HG02571 (cell line): ENCODE measurements at regions not wholly inside any gene's neighbourhood (a gene's known extent, or its start where the extent isn't known, plus 50 kb on each side); places are given as distances from the start of the nearest gene placed in this dataset.

Experiments used
- ATAC-seq: cut with Tn5 transposase; IDR thresholded peaks from one replicate; pipeline ENCODE4 v1.9.1; 2021; ENCODE audit warnings: mild to moderate bottlenecking, moderate library complexity; ENCODE audit not compliant: unreplicated experiment

- no peak for ATAC-seq
These were observed 1602.9 kb downstream of the KCNT2 start for GRCh38 chr1:195005338-195005737.

DNA sequence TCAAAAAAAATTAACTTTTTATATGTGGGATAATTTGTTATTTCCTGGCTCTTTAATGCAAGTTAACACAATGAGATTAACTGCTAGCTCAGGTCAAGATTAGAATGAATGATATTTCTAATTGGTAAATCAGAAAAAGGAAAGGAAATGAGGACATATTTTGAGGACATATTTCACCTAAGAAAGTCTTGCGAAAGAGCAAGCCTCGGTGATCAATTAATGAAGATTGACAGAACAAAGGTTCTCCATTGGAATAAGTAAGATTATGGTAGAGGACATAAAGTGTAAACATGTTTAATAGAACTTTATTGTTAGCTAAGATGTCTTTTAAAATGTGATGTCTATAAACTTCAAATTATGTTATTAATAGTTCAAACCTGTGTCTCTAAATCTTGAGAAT, 1617.8 kb downstream of the KCNT2 start:
- no peak for ATAC-seq

GRCh38 chr1:194975913-194976312, 1632.3 kb downstream of the KCNT2 start:
- no peak for ATAC-seq

DNA sequence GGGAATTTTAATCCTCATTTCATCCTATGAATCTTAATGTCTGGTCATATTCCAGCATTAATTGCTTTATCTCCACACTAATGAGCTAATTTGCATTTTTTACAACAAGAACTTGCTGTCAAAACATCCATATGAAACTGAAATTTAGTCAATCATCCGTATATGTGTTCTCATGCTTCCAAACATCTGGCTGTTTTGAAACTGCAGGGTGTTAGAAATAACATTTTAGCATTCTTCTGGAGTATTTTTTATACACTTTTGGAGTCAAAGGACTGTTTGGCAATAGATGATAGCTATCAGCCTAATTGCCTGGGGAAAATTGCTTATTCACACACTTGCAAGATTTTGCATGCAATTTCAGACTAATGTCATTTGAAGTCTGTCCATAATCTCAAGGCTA, 1639.3 kb downstream of the KCNT2 start:
- ATAC-seq: no peak

DNA sequence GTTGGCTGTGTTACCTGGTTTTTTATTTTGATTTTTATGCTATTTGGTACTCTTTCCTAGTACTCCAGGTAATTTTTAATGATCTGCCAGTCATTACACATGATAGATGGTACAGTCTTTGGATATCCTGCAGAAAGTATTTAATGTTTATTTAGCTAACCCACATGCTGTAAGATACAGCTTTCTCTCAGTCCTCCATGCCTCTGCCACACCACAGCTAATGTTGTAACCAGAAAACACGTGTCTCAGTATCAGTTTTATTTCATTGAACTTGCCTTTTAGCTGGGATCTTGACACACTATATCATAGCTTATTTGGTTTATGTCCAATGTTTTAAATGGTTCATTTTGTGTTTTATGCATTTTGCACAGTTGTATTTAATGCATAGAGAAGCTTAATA, 1648.4 kb downstream of the KCNT2 start:
- no peak for ATAC-seq

- ATAC-seq: no peak
These were observed 1656.1 kb downstream of the KCNT2 start for GRCh38 chr1:194952171-194952570.

DNA sequence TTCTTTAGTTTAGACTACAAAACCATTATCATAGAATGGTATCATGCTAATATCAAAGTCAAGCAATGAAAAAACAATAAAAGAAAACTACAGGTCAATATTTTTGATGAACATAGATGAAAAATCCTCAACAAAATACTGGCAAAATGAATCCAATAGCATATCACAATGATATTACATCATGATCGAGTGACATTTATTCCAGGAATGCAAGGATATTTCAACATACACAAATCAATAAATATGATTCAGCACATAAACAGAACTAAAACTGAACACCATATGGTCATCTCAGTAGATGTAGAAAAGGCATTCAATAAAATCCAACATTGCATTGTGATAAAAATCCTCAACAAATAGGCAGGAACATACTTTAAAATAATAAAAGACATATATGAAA, 1657.7 kb downstream of the KCNT2 start:
- no peak for ATAC-seq

GRCh38 chr1:194940336-194941030, 1667.8 kb downstream of the KCNT2 start:
- no peak for ATAC-seq

DNA sequence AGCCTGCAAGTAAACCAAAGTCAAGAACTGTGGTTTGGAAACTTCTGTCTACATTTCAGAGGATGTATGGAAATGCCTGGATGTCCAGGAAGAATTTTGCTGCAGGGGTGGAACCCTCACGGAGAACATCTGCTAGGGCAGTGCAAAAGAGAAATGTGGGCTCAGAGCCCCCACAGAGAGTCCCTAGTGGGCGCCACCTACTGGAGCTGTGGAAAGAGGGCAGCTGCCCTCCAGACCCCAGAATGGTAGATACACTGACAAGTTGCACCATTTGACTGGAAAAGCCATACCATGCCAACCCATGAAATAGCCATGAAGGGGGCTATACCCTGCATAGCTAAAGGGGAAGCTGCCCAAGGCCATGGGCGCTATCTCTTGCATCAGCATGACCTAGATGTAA, 1672.4 kb downstream of the KCNT2 start:
- ATAC-seq: no peak

GRCh38 chr1:194931166-194931565, 1677.1 kb downstream of the KCNT2 start:
- ATAC-seq: no peak

- no peak for ATAC-seq
These were observed 1678.1 kb downstream of the KCNT2 start for GRCh38 chr1:194930132-194930531.

- ATAC-seq: no peak
These were observed 1678.9 kb downstream of the KCNT2 start for GRCh38 chr1:194929357-194929756.

DNA sequence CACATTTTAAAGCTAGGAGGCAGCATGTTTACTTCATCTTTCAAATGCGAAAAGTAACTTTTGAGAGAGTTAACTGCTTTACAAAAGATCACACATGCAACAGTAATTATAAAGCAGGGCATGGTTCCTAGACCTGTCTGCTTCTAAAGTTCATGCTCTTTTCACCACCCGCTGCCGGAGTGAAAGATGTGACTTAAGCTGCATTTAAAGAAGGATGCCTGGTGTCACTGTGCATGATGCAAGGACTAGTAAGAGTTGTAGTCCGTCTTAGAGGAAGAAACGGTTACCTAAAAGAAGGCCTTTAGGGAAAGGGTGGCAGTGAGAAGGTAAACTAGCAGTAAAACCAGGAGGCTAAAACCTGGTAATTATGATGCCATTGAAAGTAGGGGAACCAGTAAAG, 1689.1 kb downstream of the KCNT2 start:
- no peak for ATAC-seq

DNA sequence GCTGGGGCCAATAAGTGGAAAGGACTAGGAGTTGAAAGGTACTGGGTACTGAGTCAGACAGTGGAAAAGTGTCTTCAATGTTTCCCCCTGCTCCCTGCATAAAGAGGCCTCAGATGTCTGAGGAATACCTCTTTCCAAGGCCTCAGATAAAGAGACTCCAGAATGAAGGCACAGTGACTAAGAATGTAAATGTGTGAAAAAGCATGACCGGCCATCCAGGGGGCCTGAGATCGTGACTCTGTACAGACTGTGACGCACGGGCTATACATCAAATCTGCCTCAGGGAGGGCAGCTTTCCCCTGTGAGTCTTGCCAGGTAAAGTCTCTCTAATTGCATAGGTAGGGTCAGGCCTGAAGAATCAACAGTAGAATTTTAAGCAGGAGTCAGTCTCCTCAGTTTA, 1690.5 kb downstream of the KCNT2 start:
- ATAC-seq: no peak

DNA sequence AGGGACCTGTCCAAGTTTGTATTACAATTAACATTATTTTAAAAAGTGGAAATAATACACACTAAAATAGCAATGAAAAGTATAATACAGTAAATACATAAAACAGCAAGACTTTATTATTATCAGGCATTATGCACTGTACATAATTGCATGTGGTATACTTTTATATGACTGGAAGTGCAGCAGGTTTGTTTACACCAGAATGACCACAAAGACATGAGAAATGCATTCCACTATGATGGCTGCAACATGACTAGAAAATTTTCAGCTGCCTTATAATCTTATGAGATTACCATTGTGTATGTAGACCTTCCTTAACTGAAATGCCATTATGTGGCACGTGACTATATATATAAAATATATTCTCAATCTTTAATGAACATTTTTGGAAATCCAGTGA, 1699.6 kb downstream of the KCNT2 start:
- no peak for ATAC-seq

DNA sequence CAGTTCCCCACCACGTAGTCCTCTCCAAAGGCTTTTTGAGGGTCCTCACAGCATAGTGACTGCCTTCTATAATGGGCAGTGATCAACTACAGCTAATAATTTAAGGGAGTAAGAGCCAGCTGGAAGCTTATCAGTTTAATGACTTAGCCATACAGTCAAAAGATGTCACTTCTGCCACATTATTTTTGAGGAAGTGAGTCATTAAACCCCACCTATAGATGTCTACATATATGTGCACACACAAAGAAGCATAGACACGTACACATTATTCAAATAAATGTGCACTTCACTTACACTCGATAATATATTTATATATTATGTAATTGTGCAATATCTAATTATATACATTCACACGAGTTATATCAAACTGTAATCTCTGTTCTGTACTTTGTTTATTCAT, 1704.7 kb downstream of the KCNT2 start:
- no peak for ATAC-seq

- no peak for ATAC-seq
These were observed 1702.9 kb upstream of the B3GALT2 start for GRCh38 chr1:194889310-194889709.

GRCh38 chr1:194870860-194871259, 1684.4 kb upstream of the B3GALT2 start:
- ATAC-seq: no peak

DNA sequence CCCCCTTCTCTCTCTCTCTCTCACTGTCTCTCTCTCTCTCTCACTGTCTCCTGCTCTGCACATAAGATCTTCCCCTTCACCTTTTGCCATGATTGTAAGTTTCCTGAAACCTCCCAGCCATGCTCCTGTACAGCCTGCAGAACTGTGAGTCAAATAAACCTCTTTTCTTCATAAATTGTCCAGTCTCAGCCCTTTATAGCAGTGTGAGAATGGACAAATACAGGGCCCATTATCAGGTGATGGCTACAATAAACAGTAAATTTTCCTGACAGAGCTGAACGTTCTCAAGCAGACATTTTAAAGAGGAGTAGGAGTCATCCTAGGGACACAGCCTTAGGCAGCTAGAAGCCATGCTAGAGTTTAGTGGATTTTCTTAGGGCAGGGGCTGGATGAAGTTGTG, 1679.7 kb upstream of the B3GALT2 start:
- no peak for ATAC-seq

DNA sequence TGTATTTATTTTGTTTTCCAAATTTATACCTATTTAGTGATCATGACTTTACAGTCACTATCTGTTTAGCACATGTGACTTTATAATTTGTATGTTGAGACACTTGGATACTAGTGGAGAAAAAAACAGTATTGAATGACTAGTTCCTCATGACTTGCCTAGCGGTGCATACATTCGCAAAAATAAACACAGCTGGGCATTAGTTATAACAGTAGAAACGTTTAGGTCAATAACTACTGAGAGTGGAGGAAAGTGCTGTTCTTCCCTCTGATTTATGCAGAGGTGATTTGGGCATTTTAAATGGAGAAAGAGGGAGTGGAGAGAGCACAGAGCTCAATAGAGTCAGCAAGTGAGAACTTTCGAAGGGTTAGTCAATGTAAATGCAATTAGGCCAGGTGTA, 1679.0 kb upstream of the B3GALT2 start:
- ATAC-seq: no peak

DNA sequence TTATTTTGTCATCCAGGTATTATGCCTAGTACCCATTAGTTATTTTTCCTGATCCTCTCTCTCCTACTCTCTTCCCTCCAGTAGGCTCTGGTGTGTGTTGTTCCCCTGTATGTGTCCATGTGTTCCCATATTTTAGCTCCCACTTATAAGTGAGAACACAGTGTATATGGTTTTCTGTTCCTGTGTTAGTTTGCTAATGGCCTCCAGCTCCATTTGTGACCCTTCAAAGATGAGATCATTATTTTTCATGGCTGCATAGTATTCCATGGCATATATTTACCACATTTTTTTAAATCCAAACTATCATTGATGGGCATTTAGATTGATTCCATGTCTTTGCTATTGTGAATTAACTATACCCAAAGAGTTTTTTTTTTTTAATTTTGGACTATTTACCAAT, 1675.7 kb upstream of the B3GALT2 start:
- no peak for ATAC-seq

- ATAC-seq: no peak
These were observed 1674.1 kb upstream of the B3GALT2 start for GRCh38 chr1:194860248-194861201.
